Peyer's patch (tissue), 4 donors: ENCODE measurements at regions not wholly inside any gene's neighbourhood (a gene's known extent, or its start where the extent isn't known, plus 50 kb on each side); places are given as distances from the start of the nearest gene placed in this dataset.

ENCODE experiments used
- POLR2A ChIP-seq, 2 donors: fragments of 450-650 bp; IDR thresholded peaks; one replicate each; pipeline ENCODE4 v1.5.1; 2017; ENCODE audit warnings: antibody characterized with exemption in 2 of 2, mild to moderate bottlenecking in 2 of 2, moderate library complexity in 2 of 2
- TF ChIP-seq, protein P1 (sequence below), 6 experiments: fragments of 450-650 bp in 4 of 6; fragments of 200-600 bp in 2 of 6; sonication (generic) in 1 of 6; IDR thresholded peaks; one replicate each; pipeline ENCODE4 v1.5.1; 2017 to 2019; ENCODE audit warnings: antibody characterized with exemption in 6 of 6, mild to moderate bottlenecking in 3 of 6, moderate library complexity in 1 of 6

- TF ChIP-seq, protein P1, sequence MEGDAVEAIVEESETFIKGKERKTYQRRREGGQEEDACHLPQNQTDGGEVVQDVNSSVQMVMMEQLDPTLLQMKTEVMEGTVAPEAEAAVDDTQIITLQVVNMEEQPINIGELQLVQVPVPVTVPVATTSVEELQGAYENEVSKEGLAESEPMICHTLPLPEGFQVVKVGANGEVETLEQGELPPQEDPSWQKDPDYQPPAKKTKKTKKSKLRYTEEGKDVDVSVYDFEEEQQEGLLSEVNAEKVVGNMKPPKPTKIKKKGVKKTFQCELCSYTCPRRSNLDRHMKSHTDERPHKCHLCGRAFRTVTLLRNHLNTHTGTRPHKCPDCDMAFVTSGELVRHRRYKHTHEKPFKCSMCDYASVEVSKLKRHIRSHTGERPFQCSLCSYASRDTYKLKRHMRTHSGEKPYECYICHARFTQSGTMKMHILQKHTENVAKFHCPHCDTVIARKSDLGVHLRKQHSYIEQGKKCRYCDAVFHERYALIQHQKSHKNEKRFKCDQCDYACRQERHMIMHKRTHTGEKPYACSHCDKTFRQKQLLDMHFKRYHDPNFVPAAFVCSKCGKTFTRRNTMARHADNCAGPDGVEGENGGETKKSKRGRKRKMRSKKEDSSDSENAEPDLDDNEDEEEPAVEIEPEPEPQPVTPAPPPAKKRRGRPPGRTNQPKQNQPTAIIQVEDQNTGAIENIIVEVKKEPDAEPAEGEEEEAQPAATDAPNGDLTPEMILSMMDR (IDR thresholded peaks at IDR 0.05), result no peak
- TF ChIP-seq POLR2A (IDR thresholded peaks at IDR 0.05), result no peak
Measured at GRCh38 chr14:71770431-71770830, 161.8 kb upstream of the RGS6 start.
